Renal cortical epithelial cell (primary cell): ENCODE measurements at regions not wholly inside any gene's neighbourhood (a gene's known extent, or its start where the extent isn't known, plus 50 kb on each side); places are given as distances from the start of the nearest gene placed in this dataset.
A peak's percentile ranks its signal among the peaks of the same experiment; 100 is the strongest.

Experiments used
- DNase-seq: peaks from one replicate; pipeline ENCODE4 v3.0.0-alpha.2; 2011; ENCODE audit warnings: low read depth

DNA sequence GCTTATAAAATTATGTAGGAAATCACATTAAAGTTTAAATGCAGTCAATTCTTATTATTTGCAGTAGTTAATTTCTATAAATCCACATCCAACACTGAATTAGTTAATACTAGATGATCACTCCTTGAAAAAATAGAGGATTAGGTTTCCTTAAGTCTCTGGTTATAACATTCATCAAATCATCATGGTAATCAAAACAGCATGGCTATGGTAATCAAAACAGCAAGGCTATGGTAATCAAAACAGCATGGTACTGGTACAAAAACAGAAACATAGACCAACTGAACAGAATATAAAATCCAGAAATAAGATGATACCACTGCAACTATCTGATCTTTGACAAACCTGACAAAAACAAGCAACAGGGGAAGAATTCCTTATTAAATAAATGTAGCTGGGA, 814.6 kb upstream of the CCDC179 start:
- no peak for DNase-seq

DNA sequence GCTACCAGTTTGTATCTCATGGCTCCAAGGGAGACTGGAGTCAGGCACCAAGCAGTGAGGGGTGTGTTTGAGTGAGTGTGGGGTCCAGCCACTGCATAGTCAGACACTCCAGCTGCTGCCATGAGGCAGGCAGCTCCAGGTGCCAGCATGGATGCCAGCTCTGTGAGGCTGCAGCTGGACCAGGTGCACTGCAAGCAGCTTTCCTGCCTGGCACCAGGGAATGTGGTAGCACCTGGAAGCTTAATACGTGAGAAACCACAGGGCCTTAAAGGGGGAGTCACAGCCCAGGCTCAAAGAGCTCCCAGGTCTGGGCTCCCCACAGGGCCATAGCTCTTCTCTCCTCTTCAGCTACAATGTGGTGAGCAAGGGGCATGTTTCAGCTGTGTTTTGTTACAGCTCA, 817.8 kb upstream of the LUZP2 start:
- no peak for DNase-seq

DNA sequence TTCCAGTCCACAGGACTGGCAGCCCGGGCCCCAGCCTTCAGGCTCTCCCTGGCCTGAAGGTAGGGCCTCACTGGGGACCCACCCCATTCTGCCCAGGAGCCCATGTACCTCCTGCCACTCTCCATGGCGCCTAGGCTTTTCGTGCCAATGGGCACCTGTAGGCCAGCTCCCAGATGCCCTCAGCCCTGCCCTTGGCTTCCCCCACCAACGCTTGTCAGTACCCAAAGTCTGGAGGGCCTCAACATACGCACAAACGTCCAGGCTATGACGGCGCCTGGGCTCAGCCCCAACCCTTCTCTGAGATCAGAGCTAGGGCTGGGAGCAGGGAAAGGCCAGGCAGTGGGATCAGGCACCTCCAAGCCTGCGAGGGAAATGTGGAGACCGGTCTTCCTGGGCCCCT, 816.9 kb upstream of the LUZP2 start:
- no peak for DNase-seq

DNA sequence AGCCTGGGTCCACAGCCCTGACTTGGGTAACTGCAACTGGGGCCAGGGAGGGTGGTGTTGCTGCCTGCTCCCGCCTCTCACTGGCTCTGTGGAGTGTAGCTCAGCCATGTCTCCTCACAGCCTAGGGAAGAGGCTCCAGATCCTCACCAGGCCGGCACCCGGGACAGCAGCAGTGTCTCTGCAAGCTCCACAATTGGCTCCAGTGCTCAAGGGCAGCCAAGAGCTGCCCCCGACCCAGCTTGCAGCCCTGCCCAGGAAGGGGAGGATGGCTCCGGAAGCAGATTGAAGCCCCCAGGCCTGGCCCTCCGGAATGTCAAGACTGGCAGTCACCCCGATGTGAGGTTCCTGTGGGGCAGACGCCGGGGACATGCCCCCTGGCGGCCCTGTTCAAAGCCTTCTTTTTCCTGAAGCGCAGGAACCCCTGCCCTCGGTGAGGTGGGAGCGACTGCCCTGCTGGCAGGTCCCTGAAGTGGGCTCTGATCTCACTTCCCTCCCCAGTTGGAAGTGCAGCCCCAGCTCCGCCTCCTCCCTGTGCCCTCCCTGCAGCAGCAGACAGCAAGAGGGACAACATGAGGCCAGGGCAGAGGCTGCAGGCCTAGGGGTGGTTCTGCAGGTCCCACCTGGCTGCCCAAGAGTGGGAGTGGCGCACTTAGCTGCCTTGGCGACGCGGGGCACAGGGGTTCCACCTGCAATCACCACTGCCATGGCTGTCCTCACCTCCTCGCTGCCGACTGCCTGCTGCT, 816.2 kb upstream of the LUZP2 start:
- no peak for DNase-seq

DNA sequence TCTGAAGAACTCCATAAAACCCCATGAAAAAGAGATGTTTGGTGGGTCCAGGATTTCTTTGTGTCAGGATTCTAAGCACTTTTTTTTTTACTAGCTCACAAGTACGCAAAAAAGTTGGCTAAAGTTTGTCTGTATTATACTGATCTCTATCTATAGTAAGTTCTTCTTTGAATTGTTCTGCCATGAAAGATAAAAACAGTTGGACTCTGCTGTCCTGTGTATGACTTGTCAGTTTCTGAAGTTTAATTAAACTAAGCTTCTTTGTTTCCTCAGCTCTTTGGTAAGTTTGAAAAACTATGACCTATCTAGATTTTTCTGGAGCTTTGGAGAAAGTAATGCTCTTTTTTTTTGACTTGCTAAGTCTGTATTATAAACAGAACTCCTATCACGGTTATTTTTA, 812.2 kb upstream of the LUZP2 start:
- no peak for DNase-seq

DNA sequence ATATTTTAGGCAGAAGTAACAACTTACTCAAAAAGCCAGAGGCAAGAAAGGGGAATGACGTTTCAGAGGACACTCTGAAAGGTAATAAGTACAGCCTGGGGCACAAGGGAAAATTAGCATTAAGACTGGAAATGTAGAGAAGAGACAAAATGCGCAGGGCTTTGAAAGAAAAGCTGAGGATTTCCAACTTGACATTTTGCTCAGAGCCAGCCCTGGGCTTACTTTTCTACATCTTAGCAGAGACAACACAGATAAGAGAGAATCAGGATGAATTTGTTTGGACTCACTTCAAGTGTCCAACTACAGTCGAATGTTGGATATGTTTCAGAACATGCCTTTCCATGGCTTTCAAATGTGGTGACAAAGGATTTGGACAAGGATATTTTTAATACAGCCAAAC, 808.9 kb upstream of the LUZP2 start:
- DNase-seq, result no peak

DNA sequence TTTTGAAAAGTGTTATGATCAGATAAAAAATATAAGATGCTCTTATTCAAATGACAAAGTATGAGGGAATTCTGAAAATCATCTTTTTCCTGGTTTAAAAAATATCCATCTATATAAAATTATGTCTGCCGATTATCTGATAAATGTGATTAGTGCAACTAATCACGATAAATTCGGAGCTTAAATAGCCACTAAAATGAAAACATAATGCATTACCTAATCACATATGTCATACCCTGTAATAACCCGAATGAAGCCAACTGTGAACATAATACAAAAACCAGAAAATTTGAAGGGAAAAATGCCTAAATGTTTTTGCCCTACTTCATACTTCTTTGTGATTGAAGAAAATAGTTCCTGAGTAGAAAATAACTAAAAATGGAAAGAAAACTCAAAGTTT, 808.4 kb upstream of the LUZP2 start:
- DNase-seq, result no peak

DNA sequence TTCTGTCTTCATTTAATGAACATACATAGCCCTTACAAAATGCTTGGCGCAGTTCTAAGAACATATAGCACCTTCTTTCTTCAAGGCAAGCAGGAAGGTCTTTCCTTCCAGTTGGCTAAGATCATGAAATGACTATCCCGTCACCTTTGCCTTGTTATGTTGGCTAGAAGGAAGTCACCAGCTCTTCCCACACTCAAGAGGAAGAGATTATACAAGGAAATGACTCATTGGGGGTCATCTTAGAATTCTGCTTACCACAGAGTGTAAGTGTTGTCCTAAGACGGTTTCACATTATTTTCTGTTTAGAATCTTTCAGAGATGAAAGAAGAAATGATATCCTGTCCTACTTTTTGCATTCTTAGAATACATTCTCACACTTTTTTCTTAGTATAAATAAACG, 808.0 kb upstream of the LUZP2 start:
- no peak for DNase-seq

DNA sequence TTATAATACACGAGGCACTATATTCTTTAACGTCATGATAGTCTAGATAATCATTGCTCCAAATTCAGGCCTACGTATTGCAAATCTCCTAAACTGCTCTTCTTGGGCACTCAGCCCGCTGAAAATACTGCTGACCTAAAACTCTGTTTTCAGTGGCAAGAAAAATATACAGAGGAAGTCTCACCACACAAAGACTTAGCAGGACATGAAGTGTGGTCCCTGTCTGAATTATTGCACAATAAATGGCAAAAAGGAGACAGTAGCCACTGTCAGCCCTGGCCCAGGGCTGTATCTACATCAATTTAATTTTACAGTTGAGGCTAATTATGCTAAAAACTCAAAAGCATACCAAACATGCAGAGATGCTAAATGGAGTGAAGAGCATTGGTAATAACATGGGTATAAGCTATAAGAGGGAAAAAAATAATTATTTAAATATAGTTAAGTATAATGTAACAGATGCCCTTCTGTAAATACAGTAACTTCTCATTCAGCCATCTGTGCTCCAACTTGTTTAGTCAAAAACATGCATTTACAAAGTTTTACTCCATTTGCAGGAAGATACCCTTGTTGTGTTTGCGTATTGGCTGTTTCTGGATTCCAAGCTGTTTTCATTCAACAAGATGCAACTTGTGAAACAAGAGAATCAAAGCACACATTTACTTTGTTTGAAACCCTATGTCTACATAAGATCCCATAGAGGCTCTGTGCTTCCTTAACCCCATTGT, 800.0 kb upstream of the LUZP2 start:
- no peak for DNase-seq

DNA sequence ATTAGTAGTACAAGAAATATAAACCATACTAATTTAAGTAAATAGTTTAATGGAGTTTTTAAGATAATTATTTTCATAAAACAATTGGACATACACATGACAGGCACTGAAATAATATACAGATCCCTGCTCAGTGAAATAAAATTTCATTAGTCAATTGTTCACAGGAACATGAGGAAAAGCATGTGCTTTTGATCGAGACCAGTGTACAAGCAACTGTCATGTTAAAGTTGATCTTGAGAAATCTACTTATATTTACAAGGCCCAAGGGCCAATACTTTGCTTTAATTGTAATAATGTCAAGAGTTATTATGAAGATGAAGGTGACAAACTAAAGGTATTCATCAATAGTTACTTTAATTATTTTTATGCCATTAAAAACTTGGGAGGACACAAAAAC, 792.7 kb upstream of the LUZP2 start:
- DNase-seq, result no peak

DNA sequence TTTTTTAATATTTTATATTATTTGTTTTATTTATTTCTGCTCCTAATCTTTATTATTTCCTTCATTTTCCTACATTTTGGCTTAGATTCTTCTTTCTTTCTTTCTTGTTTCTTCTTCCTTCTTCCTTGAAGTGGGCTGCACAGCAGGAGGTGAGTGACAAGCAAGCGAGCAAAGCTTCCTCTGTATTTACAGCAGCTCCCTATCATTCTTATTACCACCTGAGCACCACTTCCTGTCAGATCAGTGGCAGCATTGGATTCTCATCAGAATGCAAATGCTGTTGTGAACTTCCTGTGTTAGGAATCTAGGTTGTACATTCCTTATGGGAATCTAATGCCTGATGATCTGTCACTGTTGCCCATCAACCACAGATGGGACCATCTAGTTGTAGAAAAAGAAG, 784.9 kb upstream of the LUZP2 start:
- no peak for DNase-seq

DNA sequence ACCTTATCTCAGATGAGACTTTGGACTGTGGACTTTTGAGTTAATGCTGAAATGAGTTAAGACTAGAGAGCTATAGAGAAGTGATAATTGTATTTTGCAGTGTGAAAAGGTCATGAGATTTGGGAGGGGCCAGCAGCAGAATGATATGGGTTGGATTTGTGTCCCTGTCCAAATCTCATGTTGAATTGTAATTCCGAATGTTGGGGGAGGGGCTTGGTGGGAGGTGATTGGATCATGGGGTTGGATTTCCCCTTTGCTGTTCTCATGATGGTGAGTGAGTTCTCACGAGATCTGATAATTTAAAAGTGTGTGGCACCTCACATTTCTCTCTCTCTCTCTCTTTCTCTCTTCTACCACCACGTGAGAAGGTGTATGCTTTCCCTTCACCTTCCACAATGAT, 777.8 kb upstream of the LUZP2 start:
- DNase-seq, result no peak

DNA sequence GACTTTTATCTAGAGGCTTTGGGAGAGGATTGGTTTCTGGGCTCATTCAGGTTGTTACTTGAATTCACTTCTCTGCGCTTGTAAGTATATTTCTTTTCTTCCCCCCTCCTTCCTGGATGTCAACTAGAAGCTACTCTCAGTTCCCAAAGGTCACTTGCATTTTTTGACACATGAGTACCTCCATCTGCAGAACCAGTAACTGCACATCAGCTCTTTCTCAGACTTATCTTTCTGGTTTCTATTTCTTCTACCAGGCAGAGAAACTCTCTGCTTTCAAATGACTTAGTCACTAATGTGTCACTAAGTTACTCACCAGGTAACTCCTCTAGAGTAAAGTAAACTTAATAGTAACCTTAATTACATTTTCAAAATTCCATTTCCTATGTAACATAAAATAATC, 773.0 kb upstream of the LUZP2 start:
- peak; percentile 45 for DNase-seq

DNA sequence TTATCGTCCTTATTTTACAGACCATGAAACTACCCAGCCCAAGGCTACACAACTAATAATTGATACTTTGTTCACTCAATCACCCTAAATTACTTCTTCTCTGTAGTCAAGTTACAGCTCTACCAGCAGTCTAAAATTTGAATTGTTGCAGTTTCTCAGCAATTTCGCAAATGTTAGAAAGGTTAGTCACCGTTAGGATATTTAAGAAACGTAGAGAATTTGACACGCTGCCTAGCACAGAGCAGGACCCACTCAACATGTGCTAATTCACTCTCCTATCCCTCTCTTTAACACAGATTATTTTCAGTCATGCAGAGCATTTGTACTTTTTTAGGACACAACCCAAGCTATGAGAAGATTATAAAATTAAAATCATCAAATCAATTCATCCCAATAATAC, 771.1 kb upstream of the LUZP2 start:
- peak; percentile 33 for DNase-seq

DNA sequence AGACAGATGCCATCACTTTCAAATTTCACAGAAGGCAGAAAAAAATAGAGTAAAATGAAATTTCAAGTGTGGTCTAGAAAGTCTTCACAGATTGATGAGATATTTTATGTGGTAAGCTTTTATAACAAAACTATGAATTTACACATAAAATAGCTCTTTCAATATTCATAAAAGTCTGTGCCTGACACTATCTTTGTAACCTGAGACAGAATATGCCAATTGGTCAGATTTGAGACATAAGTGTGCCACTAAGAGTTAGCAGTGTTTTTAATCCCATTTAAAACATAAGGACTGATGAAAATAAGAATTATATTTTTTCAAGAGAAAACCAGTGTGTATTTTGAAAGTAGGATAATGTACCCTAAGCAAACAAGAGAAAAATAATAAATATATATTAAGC, 769.5 kb upstream of the LUZP2 start:
- DNase-seq, result no peak

DNA sequence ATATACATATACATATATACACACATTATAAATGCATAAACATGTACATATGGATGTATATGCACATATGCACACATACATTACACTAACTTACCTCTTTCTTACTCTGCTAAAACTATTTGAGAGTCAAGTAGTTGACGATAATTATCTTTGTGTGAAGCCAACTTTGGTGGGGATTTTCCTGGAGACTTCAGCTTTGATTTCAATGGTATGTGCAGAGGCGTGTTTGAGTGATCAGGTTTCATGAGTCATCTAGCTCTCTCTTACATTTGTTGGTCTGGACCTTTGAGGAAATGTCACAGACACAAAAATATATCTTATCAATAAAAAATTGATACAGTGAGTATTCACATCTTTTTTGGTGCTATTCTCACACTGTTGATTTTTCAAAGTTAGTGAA, 769.1 kb upstream of the LUZP2 start:
- DNase-seq, result peak; percentile 49

DNA sequence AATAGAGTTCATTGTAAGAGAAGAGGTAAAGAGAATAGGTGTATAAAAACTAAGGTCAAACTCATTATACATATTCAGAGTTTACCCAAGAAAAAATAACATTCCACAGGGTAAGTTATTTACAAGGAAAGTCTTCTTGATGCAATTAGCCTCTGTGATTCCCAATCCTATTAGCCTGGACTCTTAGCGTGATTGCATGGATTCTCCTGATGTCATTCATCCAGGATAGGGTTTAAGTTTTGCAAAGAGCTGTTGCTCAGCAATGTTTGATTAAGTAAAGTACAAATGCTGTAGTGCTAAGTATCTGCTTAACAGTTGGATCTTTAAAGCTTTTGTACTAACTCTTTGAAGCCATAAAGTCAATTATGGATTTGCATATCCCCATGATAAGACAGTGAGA, 767.8 kb upstream of the LUZP2 start:
- peak; percentile 16 for DNase-seq

DNA sequence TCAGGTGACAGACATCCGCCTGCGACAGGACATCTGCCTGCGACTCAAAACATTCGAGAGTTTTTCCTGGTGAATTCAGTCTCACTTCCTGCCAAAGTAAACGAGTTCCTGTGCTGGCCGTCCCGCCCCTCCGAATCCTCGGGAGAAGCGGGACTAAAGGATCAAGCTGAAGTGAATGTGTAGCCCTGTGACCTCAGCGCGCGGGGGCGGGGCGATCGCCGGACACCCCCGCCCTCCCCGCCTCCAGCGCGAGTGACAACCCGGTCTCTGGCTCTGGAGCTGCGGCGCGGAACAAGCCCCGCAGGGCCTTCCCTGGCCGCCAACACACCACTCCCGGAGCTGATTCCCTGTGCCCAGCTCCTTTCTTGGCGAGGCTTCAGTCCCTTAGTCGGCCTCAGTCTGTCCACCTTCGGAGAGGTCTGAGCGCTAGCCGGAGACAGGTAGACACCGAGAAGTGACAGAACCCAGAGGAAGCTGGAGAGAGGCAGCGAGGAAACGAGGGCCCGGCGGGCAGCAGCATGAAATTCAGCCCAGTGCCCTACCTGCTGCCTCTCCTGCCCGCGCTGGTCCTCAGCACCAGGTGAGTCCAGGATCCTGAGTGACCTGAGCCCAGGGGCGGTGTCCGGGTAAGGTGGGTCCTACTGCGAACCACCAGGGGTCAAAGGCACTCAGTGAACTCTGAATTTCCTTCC, 766.4 kb upstream of the LUZP2 start:
- DNase-seq, result no peak

DNA sequence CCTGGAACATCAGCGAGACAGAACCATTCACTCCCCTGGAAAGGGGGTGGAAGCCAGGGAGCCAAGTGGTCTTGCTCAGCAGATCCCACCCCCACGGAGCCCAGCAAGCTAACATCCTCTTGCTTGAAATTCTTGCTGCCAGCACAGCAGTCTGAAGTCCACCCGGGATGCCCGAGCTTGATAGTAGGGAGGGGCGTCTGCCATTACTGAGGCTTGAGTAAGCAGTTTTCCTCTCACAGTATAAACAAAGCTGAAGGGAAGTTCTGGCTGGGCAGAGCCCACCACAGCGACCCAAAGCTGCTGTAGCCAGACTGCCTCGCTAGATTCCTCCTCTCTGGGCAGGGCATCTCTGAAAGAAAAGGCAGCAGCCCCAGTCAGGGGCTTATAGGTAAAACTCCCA, 764.8 kb upstream of the LUZP2 start:
- DNase-seq, result no peak

DNA sequence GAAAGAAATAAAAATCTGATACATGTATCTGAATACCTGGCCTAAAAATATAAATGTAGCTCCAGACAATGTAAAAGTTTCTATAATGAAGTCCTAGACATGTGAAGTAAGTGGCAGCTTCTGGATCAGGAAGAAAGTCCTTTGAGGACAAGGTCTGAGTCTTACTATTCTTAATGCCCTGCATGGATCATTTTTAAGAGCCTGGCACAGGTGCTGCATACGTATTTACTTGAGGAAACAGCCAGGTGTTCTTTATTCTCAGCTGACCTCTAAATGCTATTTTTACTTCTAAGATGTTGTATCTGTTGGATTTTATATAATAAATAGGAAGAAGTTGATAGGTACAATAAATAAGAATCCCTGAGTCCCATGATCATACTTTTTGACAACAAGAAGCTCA, 750.0 kb upstream of the LUZP2 start:
- no peak for DNase-seq

DNA sequence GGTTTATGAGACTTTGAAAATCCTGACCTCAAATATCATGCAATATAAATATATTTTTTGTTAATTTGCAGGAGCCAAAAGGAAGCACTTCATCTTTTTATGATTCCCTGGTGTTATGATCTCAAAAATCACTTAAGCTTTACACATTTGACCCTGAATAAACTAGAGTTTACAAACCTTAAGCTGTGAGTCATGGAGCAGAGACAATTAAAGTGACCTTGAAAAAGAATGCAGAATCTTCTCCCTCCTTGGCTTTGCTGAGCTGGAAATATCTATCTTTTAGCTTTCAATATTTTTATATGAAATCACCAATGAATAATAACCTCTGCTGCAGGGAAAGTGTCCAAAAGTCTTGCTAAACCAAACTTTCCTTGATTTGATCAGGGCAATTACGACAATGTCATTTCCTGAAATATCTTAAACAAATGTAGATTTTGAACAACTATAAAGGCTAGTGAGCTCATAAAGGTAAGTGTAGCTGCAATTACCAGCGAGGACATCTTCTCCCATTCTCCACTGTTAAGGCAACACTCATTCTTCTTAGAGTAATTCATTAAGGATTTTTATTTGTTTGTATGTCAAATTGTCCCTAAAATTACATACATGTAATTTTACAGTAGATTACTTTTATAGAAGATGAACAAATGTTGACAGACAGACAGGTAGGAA, 747.0 kb upstream of the LUZP2 start:
- no peak for DNase-seq

DNA sequence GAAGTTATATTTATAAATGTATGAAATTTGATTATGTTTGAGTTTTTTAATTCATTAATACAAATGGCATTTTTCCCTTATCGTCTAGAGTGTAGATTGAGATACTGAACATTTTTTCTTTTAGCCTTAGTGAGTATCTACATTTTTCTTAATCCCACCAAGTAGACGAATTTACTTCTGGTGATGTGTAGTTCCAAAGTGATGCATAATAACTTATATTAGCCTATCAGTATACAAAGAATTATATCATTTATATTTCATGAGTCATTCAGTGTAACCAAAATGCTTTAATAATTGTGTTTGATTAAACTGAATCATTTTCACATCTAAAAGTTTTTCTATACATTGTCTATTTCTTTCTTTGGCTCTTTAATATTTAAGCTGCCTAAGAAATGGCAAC, 745.6 kb upstream of the LUZP2 start:
- DNase-seq, result no peak

DNA sequence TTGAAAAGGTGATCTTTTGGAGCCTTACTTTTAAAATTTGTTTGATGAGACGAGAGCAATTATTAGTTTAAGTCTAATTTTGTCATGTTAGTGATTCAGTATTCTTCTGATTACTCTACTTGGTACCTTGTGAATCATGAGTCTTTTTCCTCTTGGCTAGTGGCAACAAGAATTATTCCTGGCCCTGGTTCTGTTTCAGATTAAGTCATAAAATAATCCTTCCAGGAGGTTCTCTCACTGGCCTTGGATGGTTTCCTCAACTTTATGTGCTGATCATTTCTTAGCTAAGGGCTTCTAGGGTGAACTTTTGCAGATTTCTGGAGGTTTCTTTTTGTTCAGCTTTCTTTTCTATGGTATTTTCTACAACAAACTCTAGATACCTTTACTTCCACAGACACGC, 741.8 kb upstream of the LUZP2 start:
- DNase-seq, result no peak
